ENCODE measurements at regions not wholly inside any gene's neighbourhood (a gene's known extent, or its start where the extent isn't known, plus 50 kb on each side); places are given as distances from the start of the nearest gene placed in this dataset.
"Not testable (repeated sequence)": the region's sequence is repeated elsewhere in the genome, so short reads cannot be mapped to it uniquely, and the experiment has no call there.

DNA sequence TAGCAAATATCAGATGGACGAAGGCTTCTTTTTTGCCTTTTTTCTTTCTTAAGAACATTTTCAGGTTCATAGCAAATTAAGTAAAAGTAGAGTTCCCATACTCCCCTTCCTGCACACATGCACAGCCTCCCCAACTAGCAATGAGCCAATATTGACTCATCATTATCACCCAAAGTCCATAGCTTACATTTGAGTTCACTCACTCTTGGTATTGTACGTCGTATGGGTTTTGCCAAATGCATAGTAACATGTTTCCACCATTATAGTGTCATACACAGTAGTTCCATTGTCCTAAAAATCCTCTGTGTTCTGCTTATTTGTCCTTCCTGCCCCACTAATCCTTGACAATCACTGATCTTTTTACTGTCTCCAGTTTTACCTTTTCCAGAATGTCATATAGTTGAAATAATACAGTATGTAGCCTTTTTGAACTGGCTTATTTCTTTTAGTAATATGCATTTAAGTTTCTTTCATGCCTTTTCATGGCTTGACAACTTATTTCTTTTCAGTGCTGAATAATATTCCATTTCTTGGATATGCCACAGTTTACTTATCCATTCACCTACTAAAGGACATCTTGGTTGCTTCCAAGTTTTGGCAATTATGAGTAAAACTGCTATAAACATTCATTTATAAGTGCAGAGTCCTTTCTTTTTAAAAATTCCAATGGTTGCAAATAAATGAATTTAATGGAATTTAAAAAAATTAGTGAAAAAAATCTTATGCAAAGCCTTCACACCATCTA lies 242.1 kb downstream of the ISL1 start:
- no peak overlapping the region for H3K4me3 ChIP-seq (ENCODE audit: low read depth, low read length)
- no peaks in the 10 kb centered on the region for H3K27me3 ChIP-seq (ENCODE audit: control insufficient read depth, insufficient read depth, low read length)
- no peaks in the 10 kb centered on the region for H3K36me3 ChIP-seq (ENCODE audit: control insufficient read depth, insufficient read depth, low read length)
- TF ChIP-seq, protein P1, sequence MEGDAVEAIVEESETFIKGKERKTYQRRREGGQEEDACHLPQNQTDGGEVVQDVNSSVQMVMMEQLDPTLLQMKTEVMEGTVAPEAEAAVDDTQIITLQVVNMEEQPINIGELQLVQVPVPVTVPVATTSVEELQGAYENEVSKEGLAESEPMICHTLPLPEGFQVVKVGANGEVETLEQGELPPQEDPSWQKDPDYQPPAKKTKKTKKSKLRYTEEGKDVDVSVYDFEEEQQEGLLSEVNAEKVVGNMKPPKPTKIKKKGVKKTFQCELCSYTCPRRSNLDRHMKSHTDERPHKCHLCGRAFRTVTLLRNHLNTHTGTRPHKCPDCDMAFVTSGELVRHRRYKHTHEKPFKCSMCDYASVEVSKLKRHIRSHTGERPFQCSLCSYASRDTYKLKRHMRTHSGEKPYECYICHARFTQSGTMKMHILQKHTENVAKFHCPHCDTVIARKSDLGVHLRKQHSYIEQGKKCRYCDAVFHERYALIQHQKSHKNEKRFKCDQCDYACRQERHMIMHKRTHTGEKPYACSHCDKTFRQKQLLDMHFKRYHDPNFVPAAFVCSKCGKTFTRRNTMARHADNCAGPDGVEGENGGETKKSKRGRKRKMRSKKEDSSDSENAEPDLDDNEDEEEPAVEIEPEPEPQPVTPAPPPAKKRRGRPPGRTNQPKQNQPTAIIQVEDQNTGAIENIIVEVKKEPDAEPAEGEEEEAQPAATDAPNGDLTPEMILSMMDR (IDR thresholded peaks at IDR 0.05; ENCODE audit: insufficient read depth, low read length, poor library complexity, severe bottlenecking), result no peak
- DNase-seq (ENCODE audit: low read depth), result no peak

DNA sequence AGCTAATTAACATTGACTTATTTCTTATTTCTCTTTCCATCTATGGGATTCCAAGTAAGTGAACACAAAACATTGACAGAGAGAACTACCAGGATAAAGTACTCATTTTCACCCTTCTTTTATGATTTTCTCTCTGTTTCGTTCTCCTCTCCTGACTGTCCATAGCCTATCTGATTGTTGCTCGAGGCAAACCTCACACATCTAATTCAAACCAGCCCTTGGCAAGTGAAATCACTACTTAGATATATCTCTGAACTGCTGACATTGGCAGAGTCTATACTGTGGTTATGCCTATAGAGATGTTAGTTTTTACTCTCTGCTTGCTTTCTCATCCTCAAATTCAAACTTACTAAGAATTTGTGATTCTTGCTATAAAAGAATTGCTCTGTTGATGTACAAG lies 248.8 kb downstream of the ISL1 start:
- H3K36me3 ChIP-seq (ENCODE audit: control insufficient read depth, insufficient read depth, low read length), result no peaks in the 10 kb centered on the region
- TF ChIP-seq, protein P1 (IDR thresholded peaks at IDR 0.05; ENCODE audit: insufficient read depth, low read length, poor library complexity, severe bottlenecking), result no peak
- H3K27me3 ChIP-seq (ENCODE audit: control insufficient read depth, insufficient read depth, low read length), result no peaks in the 10 kb centered on the region
- no peak for DNase-seq (ENCODE audit: low read depth)
- no peak overlapping the region for H3K4me3 ChIP-seq (ENCODE audit: low read depth, low read length)

DNA sequence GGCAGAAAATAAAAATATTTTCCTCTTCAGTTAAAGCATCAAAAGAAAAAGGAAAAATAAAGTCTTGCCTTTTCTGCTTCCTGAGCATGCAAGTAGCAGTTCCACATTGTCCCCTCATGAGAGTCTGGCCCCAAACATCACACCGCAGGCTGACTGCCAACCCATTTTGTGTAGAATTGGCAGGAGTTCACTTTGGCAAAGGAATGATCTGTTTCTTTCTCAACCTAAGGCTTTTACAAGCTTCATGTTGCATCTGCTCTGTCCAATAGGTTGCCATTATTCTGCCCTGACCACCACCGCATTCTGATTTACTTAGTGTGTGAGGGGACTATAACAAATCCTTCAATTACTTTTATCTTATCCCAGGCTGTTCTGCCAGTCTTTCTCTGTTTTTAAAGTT lies 249.5 kb downstream of the ISL1 start:
- no peak overlapping the region for H3K4me3 ChIP-seq (ENCODE audit: low read depth, low read length)
- TF ChIP-seq, protein P1 (IDR thresholded peaks at IDR 0.05; ENCODE audit: insufficient read depth, low read length, poor library complexity, severe bottlenecking), result no peak
- H3K36me3 ChIP-seq (ENCODE audit: control insufficient read depth, insufficient read depth, low read length), result no peaks in the 10 kb centered on the region
- no peak for DNase-seq (ENCODE audit: low read depth)
- no peaks in the 10 kb centered on the region for H3K27me3 ChIP-seq (ENCODE audit: control insufficient read depth, insufficient read depth, low read length)

DNA sequence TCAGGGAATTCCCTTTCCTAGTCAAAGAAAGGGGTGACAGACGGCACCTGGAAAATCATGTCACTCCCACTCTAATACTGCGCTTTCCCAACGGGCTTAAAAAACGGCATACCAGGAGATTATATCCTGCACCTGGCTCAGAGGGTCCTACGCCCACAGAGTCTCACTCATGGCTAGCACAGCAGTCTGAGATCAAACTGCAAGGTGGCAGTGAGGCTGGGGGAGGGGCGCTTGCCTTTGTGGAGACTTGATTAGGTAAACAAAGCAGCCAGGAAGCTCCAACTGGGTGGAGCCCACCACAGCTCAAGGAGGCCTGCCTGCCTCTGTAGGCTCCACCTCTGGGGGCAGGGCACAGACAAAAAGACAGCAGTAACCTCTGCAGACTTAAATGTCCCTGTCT lies 253.7 kb downstream of the ISL1 start:
- H3K27me3 ChIP-seq (ENCODE audit: control insufficient read depth, insufficient read depth, low read length); H3K4me3 ChIP-seq (ENCODE audit: low read depth, low read length); H3K36me3 ChIP-seq (ENCODE audit: control insufficient read depth, insufficient read depth, low read length); DNase-seq (ENCODE audit: low read depth): not testable (repeated sequence)

DNA sequence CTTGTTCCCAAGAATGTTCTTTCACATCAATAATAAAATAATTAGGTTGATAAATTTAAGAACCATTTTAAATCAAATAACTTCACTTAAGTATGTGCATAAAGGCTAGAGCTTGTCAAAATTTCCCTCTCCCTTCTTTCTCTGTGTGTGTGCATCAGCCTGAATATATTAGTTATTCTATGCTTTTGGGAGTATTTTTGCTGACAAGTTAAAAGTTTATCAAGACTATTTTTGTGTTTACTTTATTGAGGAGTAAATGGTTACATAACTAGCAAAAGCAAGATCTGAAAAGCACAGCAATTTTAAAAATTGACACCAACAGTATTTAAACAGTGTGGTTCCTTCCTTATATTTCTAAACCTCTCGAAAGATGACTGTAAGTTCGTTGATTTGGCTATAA lies 261.7 kb downstream of the ISL1 start:
- TF ChIP-seq, protein P1 (IDR thresholded peaks at IDR 0.05; ENCODE audit: insufficient read depth, low read length, poor library complexity, severe bottlenecking), result no peak
- H3K27me3 ChIP-seq (ENCODE audit: control insufficient read depth, insufficient read depth, low read length), result no peaks in the 10 kb centered on the region
- H3K4me3 ChIP-seq (ENCODE audit: low read depth, low read length), result no peak overlapping the region
- H3K36me3 ChIP-seq (ENCODE audit: control insufficient read depth, insufficient read depth, low read length), result no peaks in the 10 kb centered on the region
- no peak for DNase-seq (ENCODE audit: low read depth)

DNA sequence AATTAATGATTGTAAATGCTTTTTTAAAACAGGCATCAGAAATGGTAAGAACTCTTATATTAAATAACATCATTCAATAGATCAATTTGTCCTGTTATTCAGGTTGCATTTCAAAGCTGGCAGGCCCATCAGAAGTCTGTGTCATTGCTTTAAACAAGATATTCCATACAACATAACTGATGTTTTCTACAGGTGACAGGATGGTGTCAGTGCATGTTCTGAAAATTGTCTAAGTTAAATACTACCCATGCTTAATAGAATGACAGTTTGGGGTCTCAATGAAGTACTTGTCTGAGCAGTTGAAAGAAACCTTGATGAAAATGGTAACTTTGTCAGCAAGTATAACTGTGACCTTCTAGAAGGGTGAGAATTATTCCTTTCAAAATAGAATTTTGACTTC lies 263.2 kb downstream of the ISL1 start:
- no peaks in the 10 kb centered on the region for H3K27me3 ChIP-seq (ENCODE audit: control insufficient read depth, insufficient read depth, low read length)
- TF ChIP-seq, protein P1 (IDR thresholded peaks at IDR 0.05; ENCODE audit: insufficient read depth, low read length, poor library complexity, severe bottlenecking), result no peak
- H3K36me3 ChIP-seq (ENCODE audit: control insufficient read depth, insufficient read depth, low read length), result no peaks in the 10 kb centered on the region
- no peak overlapping the region for H3K4me3 ChIP-seq (ENCODE audit: low read depth, low read length)
- DNase-seq (ENCODE audit: low read depth), result no peak

Measured in kidney epithelial cell (primary cell).